ENCODE measurements at regions not wholly inside any gene's neighbourhood (a gene's known extent, or its start where the extent isn't known, plus 50 kb on each side); places are given as distances from the start of the nearest gene placed in this dataset.

- no peak for DNase-seq
Measured at GRCh38 chr12:92208613-92209121, 63.0 kb upstream of the BTG1 start.

GRCh38 chr12:92206596-92206995 lies 61.0 kb upstream of the BTG1 start:
- no peak for DNase-seq

GRCh38 chr12:92206011-92206410 lies 60.4 kb upstream of the BTG1 start:
- no peak for DNase-seq

- no peak for DNase-seq
Measured at GRCh38 chr12:92199819-92200576, 54.4 kb upstream of the BTG1 start.

GRCh38 chr12:92197815-92198214 lies 52.2 kb upstream of the BTG1 start:
- no peak for DNase-seq

- no peak for DNase-seq
Measured at GRCh38 chr12:92196368-92196767, 50.7 kb upstream of the BTG1 start.

All from NCI-H446 (cell line).